ENCODE measurements at regions not wholly inside any gene's neighbourhood (a gene's known extent, or its start where the extent isn't known, plus 50 kb on each side); places are given as distances from the start of the nearest gene placed in this dataset.

GRCh38 chr11:62073061-62073460 is 50.8 kb upstream of the INCENP start:
- Histone ChIP-seq H3K9me3 (no peaks in the 10 kb centered on the region), H3K27me3 (ENCODE audit: low read depth) (no peaks in the 10 kb centered on the region), H3K4me3 (no peak overlapping the region), H3K4me1 (no peaks in the 10 kb centered on the region), H3K36me3 (replicated peaks) (no peaks in the 10 kb centered on the region)
- in situ Hi-C loops (cut with MboI; ENCODE audit: low sequenced_read_pairs): no loop called here
- no peak for DNase-seq (ENCODE audit: low spot score in 2 of 2)

- Histone ChIP-seq H3K36me3 (replicated peaks) (no peaks in the 10 kb centered on the region), H3K27me3 (ENCODE audit: low read depth) (no peaks in the 10 kb centered on the region), H3K4me1 (no peaks in the 10 kb centered on the region), H3K4me3 (no peak overlapping the region), H3K9me3 (no peaks in the 10 kb centered on the region)
- DNase-seq (ENCODE audit: low spot score in 2 of 2): no peak
- in situ Hi-C loops (cut with MboI; ENCODE audit: low sequenced_read_pairs): no loop called here
These were observed 52.4 kb upstream of the INCENP start for GRCh38 chr11:62071408-62071807.

GRCh38 chr11:62069986-62070919 is 53.6 kb upstream of the INCENP start:
- H3K36me3 ChIP-seq (replicated peaks): no peaks in the 10 kb centered on the region
- H3K4me3 ChIP-seq: no peak overlapping the region
- no peaks in the 10 kb centered on the region for H3K9me3 ChIP-seq
- in situ Hi-C loops (cut with MboI; ENCODE audit: low sequenced_read_pairs): no loop called here
- H3K27me3 ChIP-seq (ENCODE audit: low read depth): no peaks in the 10 kb centered on the region
- no peaks in the 10 kb centered on the region for H3K4me1 ChIP-seq
- no peak for DNase-seq (ENCODE audit: low spot score in 2 of 2)

GRCh38 chr11:62069374-62069773 is 54.4 kb upstream of the INCENP start:
- Histone ChIP-seq H3K4me1 (no peaks in the 10 kb centered on the region), H3K4me3 (no peak overlapping the region), H3K9me3 (no peaks in the 10 kb centered on the region), H3K36me3 (replicated peaks) (no peaks in the 10 kb centered on the region), H3K27me3 (ENCODE audit: low read depth) (no peaks in the 10 kb centered on the region)
- in situ Hi-C loops (cut with MboI; ENCODE audit: low sequenced_read_pairs): no loop called here
- no peak for DNase-seq (ENCODE audit: low spot score in 2 of 2)

GRCh38 chr11:62068730-62069129 is 55.1 kb upstream of the INCENP start:
- no peaks in the 10 kb centered on the region for H3K36me3 ChIP-seq (replicated peaks)
- in situ Hi-C loops (cut with MboI; ENCODE audit: low sequenced_read_pairs): no loop called here
- H3K9me3 ChIP-seq: no peaks in the 10 kb centered on the region
- no peak overlapping the region for H3K4me3 ChIP-seq
- H3K27me3 ChIP-seq (ENCODE audit: low read depth): no peaks in the 10 kb centered on the region
- H3K4me1 ChIP-seq: no peaks in the 10 kb centered on the region
- DNase-seq (ENCODE audit: low spot score in 2 of 2): no peak

- DNase-seq (ENCODE audit: low spot score in 2 of 2): no peak
- in situ Hi-C loops (cut with MboI; ENCODE audit: low sequenced_read_pairs): no loop called here
- Histone ChIP-seq H3K27me3 (ENCODE audit: low read depth) (no peaks in the 10 kb centered on the region), H3K4me1 (no peaks in the 10 kb centered on the region), H3K9me3 (no peaks in the 10 kb centered on the region), H3K36me3 (replicated peaks) (no peaks in the 10 kb centered on the region), H3K4me3 (no peak overlapping the region)
These were observed 56.1 kb upstream of the INCENP start for GRCh38 chr11:62067741-62068140.

- no peaks in the 10 kb centered on the region for H3K9me3 ChIP-seq
- no peak for DNase-seq (ENCODE audit: low spot score in 2 of 2)
- no peaks in the 10 kb centered on the region for H3K27me3 ChIP-seq (ENCODE audit: low read depth)
- in situ Hi-C loops (cut with MboI; ENCODE audit: low sequenced_read_pairs): no loop called here
- H3K4me3 ChIP-seq: no peak overlapping the region
- no peaks in the 10 kb centered on the region for H3K4me1 ChIP-seq
- H3K36me3 ChIP-seq (replicated peaks): no peaks in the 10 kb centered on the region
These were observed 59.6 kb upstream of the INCENP start for GRCh38 chr11:62064221-62064620.

- no peak for DNase-seq (ENCODE audit: low spot score in 2 of 2)
- Histone ChIP-seq H3K27me3 (ENCODE audit: low read depth) (no peaks in the 10 kb centered on the region), H3K9me3 (no peaks in the 10 kb centered on the region), H3K4me1 (no peaks in the 10 kb centered on the region), H3K4me3 (no peak overlapping the region), H3K36me3 (replicated peaks) (no peaks in the 10 kb centered on the region)
- in situ Hi-C loops (cut with MboI; ENCODE audit: low sequenced_read_pairs): no loop called here
These were observed 61.5 kb upstream of the INCENP start for GRCh38 chr11:62062223-62062861.

- no peaks in the 10 kb centered on the region for H3K4me1 ChIP-seq
- no peaks in the 10 kb centered on the region for H3K27me3 ChIP-seq (ENCODE audit: low read depth)
- no peak overlapping the region for H3K4me3 ChIP-seq
- no peaks in the 10 kb centered on the region for H3K36me3 ChIP-seq (replicated peaks)
- in situ Hi-C loops (cut with MboI; ENCODE audit: low sequenced_read_pairs): no loop called here
- DNase-seq (ENCODE audit: low spot score in 2 of 2): no peak
- H3K9me3 ChIP-seq: no peaks in the 10 kb centered on the region
These were observed 62.2 kb upstream of the INCENP start for GRCh38 chr11:62061356-62062222.

- Histone ChIP-seq H3K9me3 (no peaks in the 10 kb centered on the region), H3K27me3 (ENCODE audit: low read depth) (no peaks in the 10 kb centered on the region), H3K36me3 (replicated peaks) (no peaks in the 10 kb centered on the region), H3K4me3 (no peak overlapping the region), H3K4me1 (no peaks in the 10 kb centered on the region)
- in situ Hi-C loops (cut with MboI; ENCODE audit: low sequenced_read_pairs): no loop called here
- DNase-seq (ENCODE audit: low spot score in 2 of 2): peak in 1 of 2 experiments; percentile 8
These were observed 66.7 kb upstream of the INCENP start for GRCh38 chr11:62057069-62057468.

- Histone ChIP-seq H3K9me3 (no peaks in the 10 kb centered on the region), H3K4me1 (no peaks in the 10 kb centered on the region), H3K36me3 (replicated peaks) (no peaks in the 10 kb centered on the region), H3K4me3 (no peak overlapping the region), H3K27me3 (ENCODE audit: low read depth) (no peaks in the 10 kb centered on the region)
- DNase-seq (ENCODE audit: low spot score in 2 of 2): no peak
- in situ Hi-C loops (cut with MboI; ENCODE audit: low sequenced_read_pairs): no loop called here
These were observed 67.8 kb upstream of the INCENP start for GRCh38 chr11:62055970-62056369.

GRCh38 chr11:62054484-62055121 is 69.2 kb upstream of the INCENP start:
- in situ Hi-C loops (cut with MboI; ENCODE audit: low sequenced_read_pairs): no loop called here
- peak in 1 of 2 experiments; percentile 26 for DNase-seq (ENCODE audit: low spot score in 2 of 2)
- H3K27me3 ChIP-seq (ENCODE audit: low read depth): no peaks in the 10 kb centered on the region

GRCh38 chr11:62054081-62054480 is 69.7 kb upstream of the INCENP start:
- Histone ChIP-seq H3K9me3 (no peaks in the 10 kb centered on the region), H3K27me3 (ENCODE audit: low read depth) (no peaks in the 10 kb centered on the region), H3K4me3 (no peak overlapping the region), H3K36me3 (replicated peaks) (no peaks in the 10 kb centered on the region), H3K4me1 (no peaks in the 10 kb centered on the region)
- no peak for DNase-seq (ENCODE audit: low spot score in 2 of 2)
- in situ Hi-C loops (cut with MboI; ENCODE audit: low sequenced_read_pairs): no loop called here

More at GRCh38 chr11:62054484-62055121, 69.2 kb upstream of the INCENP start:
- no peak overlapping the region for H3K4me3 ChIP-seq
- H3K9me3 ChIP-seq: no peaks in the 10 kb centered on the region
- no peaks in the 10 kb centered on the region for H3K36me3 ChIP-seq (replicated peaks)
- H3K4me1 ChIP-seq: no peaks in the 10 kb centered on the region

Data from HAP-1 (cell line).